Uterus (tissue), 3 donors: ENCODE measurements at regions not wholly inside any gene's neighbourhood (a gene's known extent, or its start where the extent isn't known, plus 50 kb on each side); places are given as distances from the start of the nearest gene placed in this dataset.

Experiments used
- DNase-seq, 2 donors: peaks; one replicate each; pipeline ENCODE4 v3.0.0-alpha.2; 2019 to 2020
- H3K27ac ChIP-seq, 2 donors: fragments of 200-600 bp; sonication (generic); 1 replicate in 1 of 2; 2 replicates in 1 of 2; pipeline ENCODE4 v1.5.1; 2016 to 2018
- H3K27me3 ChIP-seq, 2 donors: fragments of 200-600 bp; sonication (generic); one replicate each; pipeline ENCODE4 v1.5.1; 2018 to 2019; ENCODE audit warnings: control low read depth in 1 of 2
- H3K36me3 ChIP-seq, 2 donors: fragments of 200-600 bp; sonication (generic); one replicate each; pipeline ENCODE4 v1.5.1; 2019; ENCODE audit warnings: control low read depth in 1 of 2
- H3K4me1 ChIP-seq, 2 donors: fragments of 200-600 bp; sonication (generic); one replicate each; pipeline ENCODE4 v1.5.1; 2018 to 2019; ENCODE audit warnings: control low read depth in 1 of 2
- H3K4me3 ChIP-seq, 2 donors: fragments of 200-600 bp; sonication (generic); 1 replicate in 1 of 2; 2 replicates in 1 of 2; pipeline ENCODE4 v1.5.1; 2018 to 2019; ENCODE audit warnings: mild to moderate bottlenecking in 1 of 2
- H3K9me3 ChIP-seq, 2 donors: fragments of 200-600 bp; sonication (generic); one replicate each; pipeline ENCODE4 v1.5.1; 2019; ENCODE audit warnings: control low read depth in 1 of 2
- POLR2A ChIP-seq, 2 donors: fragments of 450-650 bp; IDR thresholded peaks; one replicate each; pipeline ENCODE4 v1.6.1; 2016; ENCODE audit warnings: antibody characterized with exemption in 2 of 2, mild to moderate bottlenecking in 1 of 2, moderate library complexity in 1 of 2
- intact Hi-C: fragments of 100-400 bp; cut with DNase I; formaldehyde crosslinking; loops from one replicate; pipeline ENCODE4 v1.15.1; 2023; ENCODE audit warnings: low total_unique reads
- TF ChIP-seq, protein P1 (sequence below), 4 experiments: fragments of 200-600 bp in 2 of 4; fragments of 450-650 bp in 2 of 4; sonication (generic) in 2 of 4; IDR thresholded peaks; one replicate each; pipeline ENCODE4 v1.5.1; 2016 to 2019; ENCODE audit warnings: antibody characterized with exemption in 4 of 4, mild to moderate bottlenecking in 2 of 4, moderate library complexity in 1 of 4
- donor health status: DM: yes; HTN: yes; CAD: no.

DNA sequence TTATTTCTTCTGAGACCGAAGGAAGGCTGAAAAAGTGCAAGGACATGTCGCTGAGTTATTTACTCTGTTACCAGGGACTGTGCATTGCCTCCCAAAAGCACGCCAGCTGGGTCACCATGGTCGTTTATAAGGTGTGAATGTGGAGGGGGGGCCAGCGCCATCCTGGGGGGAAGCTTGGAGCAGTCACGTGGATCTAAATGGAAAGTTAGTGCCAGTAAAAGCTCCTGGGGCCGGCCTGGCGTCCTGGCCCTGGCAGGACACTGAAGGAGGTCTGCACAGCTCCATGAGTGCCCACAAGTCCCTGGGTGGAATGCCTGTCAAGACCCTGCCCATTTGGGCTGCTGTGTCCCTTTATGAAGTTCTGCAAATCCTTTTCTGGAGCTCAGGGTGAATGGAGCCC is 82.6 kb downstream of the C16orf95 start:
- no peak for DNase-seq
- Histone ChIP-seq H3K4me1 (no peaks in the 10 kb centered on the region), H3K27ac (no peak overlapping the region), H3K9me3 (no peaks in the 10 kb centered on the region), H3K36me3 (no peaks in the 10 kb centered on the region), H3K27me3 (no peaks in the 10 kb centered on the region), H3K4me3 (no peak overlapping the region)
- intact Hi-C loops, result no loop called here
- TF ChIP-seq POLR2A (IDR thresholded peaks at IDR 0.05), result no peak
- TF ChIP-seq, protein P1, sequence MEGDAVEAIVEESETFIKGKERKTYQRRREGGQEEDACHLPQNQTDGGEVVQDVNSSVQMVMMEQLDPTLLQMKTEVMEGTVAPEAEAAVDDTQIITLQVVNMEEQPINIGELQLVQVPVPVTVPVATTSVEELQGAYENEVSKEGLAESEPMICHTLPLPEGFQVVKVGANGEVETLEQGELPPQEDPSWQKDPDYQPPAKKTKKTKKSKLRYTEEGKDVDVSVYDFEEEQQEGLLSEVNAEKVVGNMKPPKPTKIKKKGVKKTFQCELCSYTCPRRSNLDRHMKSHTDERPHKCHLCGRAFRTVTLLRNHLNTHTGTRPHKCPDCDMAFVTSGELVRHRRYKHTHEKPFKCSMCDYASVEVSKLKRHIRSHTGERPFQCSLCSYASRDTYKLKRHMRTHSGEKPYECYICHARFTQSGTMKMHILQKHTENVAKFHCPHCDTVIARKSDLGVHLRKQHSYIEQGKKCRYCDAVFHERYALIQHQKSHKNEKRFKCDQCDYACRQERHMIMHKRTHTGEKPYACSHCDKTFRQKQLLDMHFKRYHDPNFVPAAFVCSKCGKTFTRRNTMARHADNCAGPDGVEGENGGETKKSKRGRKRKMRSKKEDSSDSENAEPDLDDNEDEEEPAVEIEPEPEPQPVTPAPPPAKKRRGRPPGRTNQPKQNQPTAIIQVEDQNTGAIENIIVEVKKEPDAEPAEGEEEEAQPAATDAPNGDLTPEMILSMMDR (IDR thresholded peaks at IDR 0.05), result no peak

DNA sequence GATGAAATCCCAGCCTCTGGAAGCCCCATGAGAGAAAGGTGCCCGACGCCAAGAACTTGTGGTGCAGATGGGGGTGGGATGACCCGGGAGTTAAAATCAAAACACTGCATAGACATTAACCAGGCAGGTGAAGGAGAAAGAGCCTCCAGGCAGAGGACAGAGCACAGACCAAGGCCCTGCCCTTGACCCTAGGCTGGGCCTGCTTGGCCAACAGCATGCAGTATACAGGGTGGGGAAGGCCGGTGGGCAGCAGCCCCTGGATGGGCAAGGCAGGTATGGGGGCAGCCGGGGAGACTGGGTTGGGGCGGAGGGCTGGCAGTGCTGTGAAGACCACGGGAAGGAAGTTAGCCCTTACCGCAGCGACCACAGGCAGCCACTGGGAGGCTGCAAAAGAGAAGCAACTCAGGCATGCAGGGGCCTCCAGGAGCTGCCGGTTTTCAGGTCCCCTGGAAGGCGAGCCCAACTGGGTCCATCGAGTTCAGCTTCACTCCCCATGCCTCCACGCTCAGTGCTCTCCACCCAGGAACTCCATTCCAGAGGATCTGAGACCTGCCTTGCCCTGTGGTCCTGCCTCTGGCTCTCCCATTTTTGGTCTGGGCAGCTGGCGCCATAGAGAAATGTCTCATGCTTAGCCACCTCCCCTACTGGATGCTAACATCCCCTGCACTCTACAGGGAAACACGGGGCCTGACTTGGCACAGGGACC is 81.2 kb downstream of the C16orf95 start:
- Histone ChIP-seq H3K9me3 (no peaks in the 10 kb centered on the region), H3K4me1 (no peaks in the 10 kb centered on the region), H3K4me3 (no peak overlapping the region), H3K27me3 (no peaks in the 10 kb centered on the region), H3K27ac (no peak overlapping the region), H3K36me3 (no peaks in the 10 kb centered on the region)
- TF ChIP-seq POLR2A (IDR thresholded peaks at IDR 0.05), result no peak
- TF ChIP-seq, protein P1 (IDR thresholded peaks at IDR 0.05), result no peak
- no peak for DNase-seq
- intact Hi-C loops, result no loop called here

DNA sequence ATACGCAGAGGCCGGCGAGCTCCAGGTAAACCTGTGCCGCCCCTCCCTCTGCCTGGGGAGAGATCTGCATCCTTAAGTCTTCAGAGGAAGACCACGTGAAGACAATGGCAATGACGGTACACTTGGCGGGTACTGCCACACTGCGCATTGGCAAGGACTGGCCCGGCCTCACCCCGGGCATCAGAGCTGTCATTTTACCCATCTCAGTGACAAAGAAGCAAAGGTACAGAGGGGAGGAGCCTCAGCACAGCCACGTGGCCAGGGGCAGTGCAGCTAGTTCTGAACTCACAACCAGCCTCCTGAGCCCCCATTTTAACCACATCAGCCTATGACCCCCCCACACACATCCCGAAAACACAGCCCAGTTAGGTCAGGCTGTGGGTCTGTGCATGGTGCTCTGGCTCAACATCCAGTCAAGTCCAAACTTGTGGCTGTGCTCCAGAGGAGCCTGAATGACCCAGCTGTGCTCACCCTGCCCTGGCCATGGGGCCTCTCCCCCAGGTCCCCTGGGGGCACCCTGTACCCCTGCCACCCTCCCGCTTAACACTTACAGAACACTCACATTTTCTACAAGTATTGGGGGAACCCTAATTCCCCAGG is 80.6 kb downstream of the C16orf95 start:
- DNase-seq, result no peak
- no peaks in the 10 kb centered on the region for H3K27me3 ChIP-seq

DNA sequence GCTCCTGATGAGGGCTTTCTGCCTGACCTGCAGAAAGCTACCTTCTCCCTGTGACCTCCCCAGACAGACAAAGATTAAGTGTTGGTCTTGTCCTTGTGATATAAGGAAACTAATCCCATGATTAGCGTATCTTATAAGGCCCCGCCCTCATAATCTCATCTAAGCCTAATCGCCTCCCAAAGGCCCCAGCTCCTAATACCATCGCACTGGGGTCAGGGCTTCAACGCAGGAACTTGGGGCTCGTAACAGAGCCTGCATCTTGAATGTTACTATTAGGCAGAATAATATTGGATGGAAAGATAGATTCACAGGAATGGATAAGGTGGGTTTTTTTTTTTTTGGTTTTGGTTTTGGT is 78.9 kb downstream of the C16orf95 start:
- Histone ChIP-seq H3K27ac (no peak overlapping the region), H3K4me1 (no peaks in the 10 kb centered on the region), H3K36me3 (no peaks in the 10 kb centered on the region), H3K9me3 (no peaks in the 10 kb centered on the region), H3K4me3 (no peak overlapping the region), H3K27me3 (no peaks in the 10 kb centered on the region)
- no peak for DNase-seq
- intact Hi-C loops, result no loop called here
- TF ChIP-seq, protein P1 (IDR thresholded peaks at IDR 0.05), result no peak
- TF ChIP-seq POLR2A (IDR thresholded peaks at IDR 0.05), result no peak

More for the DNA sequence above, 80.6 kb downstream of the C16orf95 start:
- Histone ChIP-seq H3K4me1 (no peaks in the 10 kb centered on the region), H3K36me3 (no peaks in the 10 kb centered on the region), H3K27ac (no peak overlapping the region), H3K9me3 (no peaks in the 10 kb centered on the region), H3K4me3 (no peak overlapping the region)
- intact Hi-C loops, result no loop called here
- TF ChIP-seq POLR2A (IDR thresholded peaks at IDR 0.05), result no peak

DNA sequence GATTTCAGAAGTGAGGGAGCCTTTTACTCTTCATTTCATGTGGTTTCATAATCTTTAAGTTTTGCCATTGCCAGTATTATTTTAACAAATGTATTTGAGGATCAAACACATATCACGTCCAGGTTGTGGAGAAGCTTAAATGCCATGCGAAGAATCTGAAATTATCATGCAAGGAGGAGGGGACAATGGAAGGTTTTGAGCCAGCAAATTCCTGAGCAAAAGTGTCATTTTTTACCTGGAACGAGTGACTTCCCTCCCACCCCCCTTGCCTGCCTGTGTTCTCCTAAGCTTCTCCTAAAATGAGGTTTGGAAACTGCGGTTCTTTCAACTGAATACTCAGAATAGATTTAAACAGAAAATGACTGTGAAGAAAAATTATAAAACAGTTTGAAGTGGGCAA is 77.6 kb downstream of the C16orf95 start:
- Histone ChIP-seq H3K36me3 (no peaks in the 10 kb centered on the region), H3K4me1 (no peaks in the 10 kb centered on the region), H3K9me3 (no peaks in the 10 kb centered on the region), H3K27ac (no peak overlapping the region), H3K4me3 (no peak overlapping the region), H3K27me3 (no peaks in the 10 kb centered on the region)
- no peak for TF ChIP-seq POLR2A (IDR thresholded peaks at IDR 0.05)
- TF ChIP-seq, protein P1 (IDR thresholded peaks at IDR 0.05), result no peak
- intact Hi-C loops, result no loop called here
- no peak for DNase-seq
